SH-SY5Y (cell line): ENCODE measurements at regions not wholly inside any gene's neighbourhood (a gene's known extent, or its start where the extent isn't known, plus 50 kb on each side); places are given as distances from the start of the nearest gene placed in this dataset.

Source experiments
- GATA2 ChIP-seq: IDR thresholded peaks from 2 replicates; pipeline ENCODE4 v1.6.1; 2011; ENCODE audit warnings: mild to moderate bottlenecking, low read depth, low read length
- GATA3 ChIP-seq: IDR thresholded peaks from 2 replicates; pipeline ENCODE4 v1.6.1; 2011; ENCODE audit warnings: low read depth, mild to moderate bottlenecking, low read length, moderate library complexity

- no peak for TF ChIP-seq GATA3
- peak; percentile 38; the same call in 1 of the 2 replicates for TF ChIP-seq GATA2
These were observed 460.0 kb downstream of the BUD13 start for GRCh38 chr11:116312570-116313391.

DNA sequence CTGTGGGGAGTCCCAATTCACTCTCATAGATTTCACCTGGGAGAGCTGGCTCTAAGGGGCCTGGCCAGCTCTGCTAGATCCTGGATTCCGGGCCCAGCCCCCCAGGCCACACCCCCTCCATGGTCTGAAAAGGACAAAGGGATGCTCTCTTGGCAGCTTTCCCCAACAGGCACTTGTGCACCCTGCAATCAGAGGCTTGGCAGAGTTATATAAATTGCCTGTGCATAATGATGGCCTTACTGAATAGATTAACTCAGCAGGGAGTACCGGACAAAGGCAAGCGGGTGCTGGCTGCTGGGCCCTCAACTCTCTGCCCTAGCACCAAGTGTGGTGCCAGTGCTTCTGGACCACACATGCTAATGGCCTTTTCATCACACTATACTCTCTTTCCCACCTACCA is 461.6 kb downstream of the BUD13 start:
- TF ChIP-seq GATA3: no peak
- TF ChIP-seq GATA2: no peak

GRCh38 chr11:116310698-116311097 is 462.1 kb downstream of the BUD13 start:
- TF ChIP-seq GATA3 (no peak), GATA2 (no peak)

DNA sequence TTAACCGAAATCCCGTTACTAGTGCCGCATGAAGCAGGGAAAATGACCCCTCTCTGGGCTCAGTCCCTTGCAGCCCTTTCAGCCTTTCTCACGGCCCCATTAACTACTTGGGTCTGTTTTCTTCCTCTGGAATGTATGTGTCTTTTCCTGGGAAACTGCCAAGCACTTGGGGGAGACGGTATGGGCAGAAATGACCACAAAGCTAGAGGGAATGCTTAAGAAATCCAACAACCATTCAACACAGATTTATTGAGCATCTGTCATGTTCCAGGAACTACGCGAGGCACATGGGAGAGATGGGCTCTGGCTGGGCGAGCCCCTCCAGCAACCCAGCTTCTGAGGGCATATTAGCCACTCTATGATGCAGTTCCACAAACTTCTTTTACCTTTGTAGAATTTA is 462.6 kb downstream of the BUD13 start:
- TF ChIP-seq GATA3 (no peak), GATA2 (no peak)

DNA sequence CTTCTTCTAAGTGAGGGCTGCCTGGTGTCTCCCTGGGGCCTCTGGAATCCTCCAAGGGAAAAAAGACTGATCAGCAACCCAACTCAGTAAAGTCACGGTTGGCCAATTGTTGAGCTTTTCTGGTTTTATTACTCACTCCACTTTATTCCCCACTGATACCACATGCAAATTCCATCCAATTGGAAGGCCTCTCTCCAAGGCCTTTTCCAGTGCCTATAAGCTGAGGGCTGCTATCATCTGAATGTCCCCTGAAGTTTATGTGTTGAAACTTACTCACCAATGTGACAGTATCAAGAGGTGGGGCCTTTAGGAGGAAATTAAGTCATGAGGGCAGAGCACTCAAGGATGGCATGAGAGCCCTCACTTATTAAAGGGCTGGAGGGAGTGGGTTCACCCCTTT is 463.3 kb downstream of the BUD13 start:
- TF ChIP-seq GATA2 (no peak), GATA3 (no peak)

- TF ChIP-seq GATA2 (no peak), GATA3 (no peak)
These were observed 470.0 kb downstream of the BUD13 start for GRCh38 chr11:116302756-116303155.

- no peak for TF ChIP-seq GATA3
- TF ChIP-seq GATA2: no peak
These were observed 471.6 kb downstream of the BUD13 start for GRCh38 chr11:116301141-116301540.

GRCh38 chr11:116300232-116300631 is 472.6 kb downstream of the BUD13 start:
- TF ChIP-seq GATA3: no peak
- TF ChIP-seq GATA2: no peak

DNA sequence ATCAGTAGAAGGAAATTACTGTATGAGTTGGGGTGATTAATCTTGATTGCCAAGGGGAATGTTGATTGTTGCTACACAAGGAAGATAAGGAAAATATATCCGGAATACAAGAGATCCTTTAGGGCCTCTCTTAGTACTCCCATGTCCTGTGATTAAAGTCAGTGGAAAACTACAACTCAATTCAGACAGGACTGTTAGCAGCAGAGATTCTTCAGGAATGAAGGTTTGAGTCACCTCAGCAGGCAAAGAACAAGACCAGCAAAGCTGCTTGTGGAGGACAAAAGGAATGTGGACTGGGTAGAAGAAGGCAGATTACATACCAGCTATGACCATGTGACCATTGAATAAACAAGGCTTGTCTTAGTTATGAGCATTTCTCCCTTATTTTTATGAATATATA is 478.2 kb downstream of the BUD13 start:
- TF ChIP-seq GATA3 (no peak), GATA2 (no peak)

DNA sequence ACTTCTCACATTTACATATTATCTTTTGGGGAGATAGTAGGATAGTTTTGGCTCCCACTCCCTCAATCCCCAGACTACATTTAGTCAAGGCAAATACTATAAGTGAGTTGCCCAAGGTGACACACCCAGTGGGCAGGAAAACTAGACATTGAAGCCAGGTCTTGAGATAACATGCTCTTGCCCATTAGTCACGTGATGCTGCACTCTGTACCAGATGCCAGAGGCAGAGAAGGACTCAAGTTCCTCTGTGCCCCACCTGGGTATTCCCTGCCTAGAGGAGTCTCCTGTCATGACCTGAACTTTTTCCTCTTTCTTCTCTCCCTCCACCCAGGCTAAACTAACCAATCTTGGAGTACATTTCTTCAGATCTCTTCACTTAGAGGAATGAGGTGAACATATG is 484.9 kb downstream of the BUD13 start:
- TF ChIP-seq GATA2: no peak
- no peak for TF ChIP-seq GATA3

DNA sequence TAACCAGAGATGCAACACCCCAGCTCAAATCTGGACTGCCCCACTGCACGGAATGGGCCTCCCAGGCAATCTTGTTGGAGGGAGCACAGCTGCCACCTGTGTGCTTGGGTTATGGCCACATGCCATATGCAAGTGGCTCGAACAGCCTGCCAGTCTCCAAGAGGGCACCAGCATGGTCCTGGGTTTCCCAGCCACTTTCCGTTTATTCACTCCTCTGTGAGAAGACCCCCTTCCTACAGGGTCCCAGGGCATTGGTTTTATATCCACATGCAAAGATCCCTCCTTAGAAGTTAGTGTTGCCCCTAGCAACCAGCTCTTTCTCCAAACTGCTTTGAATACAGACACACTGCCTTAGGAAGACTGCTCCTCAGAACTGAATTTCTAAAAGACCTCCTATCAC is 487.8 kb downstream of the BUD13 start:
- TF ChIP-seq GATA3 (no peak), GATA2 (no peak)

DNA sequence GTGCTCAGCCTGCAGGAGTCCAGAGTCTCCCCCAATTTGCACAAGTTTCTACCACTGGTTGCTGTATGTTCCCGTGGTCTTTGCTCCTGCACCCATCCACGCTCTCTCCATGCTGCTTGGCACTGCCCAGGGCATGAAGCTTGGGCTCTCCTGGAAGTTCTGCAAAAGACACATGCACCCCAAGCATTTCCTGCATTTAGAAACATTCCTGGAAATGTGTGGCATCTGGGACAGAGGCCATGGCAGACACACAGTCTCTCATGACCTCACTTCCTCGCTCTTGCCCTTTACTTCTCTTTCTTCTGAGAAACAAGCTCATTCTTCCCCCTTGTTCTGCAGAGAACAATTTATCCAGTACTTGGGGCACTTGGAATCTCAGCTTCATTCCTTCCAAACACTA is 489.5 kb downstream of the BUD13 start:
- TF ChIP-seq GATA3 (no peak), GATA2 (no peak)

- TF ChIP-seq GATA3 (no peak), GATA2 (no peak)
These were observed 490.3 kb downstream of the BUD13 start for GRCh38 chr11:116282481-116282880.

DNA sequence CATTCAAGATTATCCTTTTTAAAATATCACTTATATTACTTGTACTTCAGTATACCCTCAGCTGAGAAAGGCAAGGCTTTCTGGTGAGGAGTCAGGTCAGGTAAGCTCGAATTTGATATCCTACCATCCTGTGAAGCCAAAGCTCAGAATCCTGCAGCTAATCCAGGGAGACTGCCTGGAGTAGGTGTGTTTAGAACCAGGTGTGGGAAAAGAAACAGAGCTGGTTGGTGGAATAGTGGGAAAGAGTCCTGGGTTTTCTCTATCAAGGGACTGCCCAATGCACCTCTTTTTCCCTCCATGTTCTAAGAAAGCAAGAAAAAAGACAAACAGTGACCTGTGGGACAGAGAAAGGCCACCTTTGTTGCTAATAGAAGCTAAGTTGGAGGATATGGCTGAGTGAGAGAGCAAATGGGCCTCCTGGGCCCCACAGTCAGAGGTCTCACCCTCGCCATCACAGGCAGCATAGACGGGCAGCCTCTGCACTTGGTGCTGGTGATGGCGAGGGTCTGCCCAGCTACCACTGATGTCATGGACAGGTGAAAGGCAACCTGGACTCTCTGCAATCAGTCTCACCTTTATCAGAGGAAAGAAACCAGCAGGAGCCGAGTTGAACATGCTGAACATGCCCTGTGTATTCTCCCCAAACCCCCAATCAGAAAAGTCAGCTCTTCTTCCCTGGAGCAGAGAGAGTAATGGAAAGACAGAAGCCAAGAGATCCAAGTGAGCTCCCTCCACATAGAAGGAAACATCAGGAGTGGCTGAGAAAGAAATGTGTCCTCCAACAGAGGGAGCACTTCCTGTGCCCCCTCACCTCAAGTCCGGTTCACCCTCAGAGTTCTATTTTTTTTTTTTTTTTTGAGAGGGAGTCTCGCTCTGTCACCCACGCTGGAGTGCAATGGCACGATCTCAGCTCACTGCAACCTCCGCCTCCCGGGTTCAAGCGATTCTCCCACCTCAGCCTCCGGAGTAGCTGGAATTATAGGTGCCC is 491.3 kb downstream of the BUD13 start:
- TF ChIP-seq GATA3 (no peak), GATA2 (no peak)
